Thoracic aorta (tissue), 2 donors: ENCODE measurements at regions not wholly inside any gene's neighbourhood (a gene's known extent, or its start where the extent isn't known, plus 50 kb on each side); places are given as distances from the start of the nearest gene placed in this dataset.

Source experiments
- ATAC-seq: fragments of 150-250 bp; one replicate; pipeline ENCODE4 v1.8.0; 2017; ENCODE audit warnings: low read depth; ENCODE audit not compliant: insufficient number of reproducible peaks, low FRiP score
- DNase-seq: peaks from one replicate; pipeline ENCODE4 v3.0.0-alpha.2; 2020; ENCODE audit warnings: low spot score
- H3K27ac ChIP-seq, 2 donors: fragments of 200-600 bp; sonication (generic); 1 replicate in 1 of 2; 2 replicates in 1 of 2; pipeline ENCODE4 v1.5.1; 2016; ENCODE audit warnings: mild to moderate bottlenecking in 2 of 2, moderate library complexity in 2 of 2
- H3K27me3 ChIP-seq: fragments of 200-600 bp; sonication (generic); replicated peaks from 2 replicates; pipeline ENCODE4 v1.6.0; 2016; ENCODE audit warnings: mild to moderate bottlenecking; ENCODE audit not compliant: insufficient read depth
- H3K36me3 ChIP-seq: fragments of 200-600 bp; sonication (generic); one replicate; pipeline ENCODE4 v1.5.1; 2016
- H3K4me1 ChIP-seq, 2 donors: fragments of 200-600 bp; sonication (generic); 1 replicate in 1 of 2; 2 replicates in 1 of 2; pipeline versions ENCODE4 v1.5.1 to v1.6.0; 2016; ENCODE audit warnings: low read depth in 2 of 2, mild to moderate bottlenecking in 1 of 2; ENCODE audit not compliant: control insufficient read depth in 1 of 2
- H3K4me3 ChIP-seq: fragments of 200-600 bp; sonication (generic); 2 replicates; pipeline ENCODE4 v1.5.1; 2016; ENCODE audit warnings: mild to moderate bottlenecking
- H3K9me3 ChIP-seq: fragments of 200-600 bp; sonication (generic); 2 replicates; pipeline ENCODE4 v1.5.1; 2016
- TF ChIP-seq, protein P1 (sequence below): fragments of 200-600 bp; sonication (generic); IDR thresholded peaks from one replicate; pipeline ENCODE4 v1.5.1; 2019; ENCODE audit warnings: antibody characterized with exemption

DNA sequence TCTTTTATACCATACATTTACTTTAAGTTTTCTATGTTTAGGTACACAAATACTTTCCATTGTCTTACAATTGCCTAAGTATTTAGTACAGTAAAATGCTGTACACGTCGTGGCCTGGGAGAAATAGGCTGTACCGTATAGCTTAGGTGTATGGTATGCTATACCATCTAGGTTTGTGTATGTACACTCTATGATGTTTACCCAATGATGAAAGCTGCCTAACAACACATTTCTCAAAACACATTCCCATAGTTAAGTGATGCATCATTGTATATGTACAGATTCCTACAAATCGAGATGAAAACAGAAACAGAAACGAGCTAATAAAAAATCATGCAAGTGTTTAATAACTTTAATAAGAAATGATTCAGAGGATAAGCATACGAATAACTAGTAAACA lies 51.6 kb downstream of the SPANXA2 start:
- H3K4me1 ChIP-seq = no peaks in the 10 kb centered on the region
- TF ChIP-seq, protein P1, sequence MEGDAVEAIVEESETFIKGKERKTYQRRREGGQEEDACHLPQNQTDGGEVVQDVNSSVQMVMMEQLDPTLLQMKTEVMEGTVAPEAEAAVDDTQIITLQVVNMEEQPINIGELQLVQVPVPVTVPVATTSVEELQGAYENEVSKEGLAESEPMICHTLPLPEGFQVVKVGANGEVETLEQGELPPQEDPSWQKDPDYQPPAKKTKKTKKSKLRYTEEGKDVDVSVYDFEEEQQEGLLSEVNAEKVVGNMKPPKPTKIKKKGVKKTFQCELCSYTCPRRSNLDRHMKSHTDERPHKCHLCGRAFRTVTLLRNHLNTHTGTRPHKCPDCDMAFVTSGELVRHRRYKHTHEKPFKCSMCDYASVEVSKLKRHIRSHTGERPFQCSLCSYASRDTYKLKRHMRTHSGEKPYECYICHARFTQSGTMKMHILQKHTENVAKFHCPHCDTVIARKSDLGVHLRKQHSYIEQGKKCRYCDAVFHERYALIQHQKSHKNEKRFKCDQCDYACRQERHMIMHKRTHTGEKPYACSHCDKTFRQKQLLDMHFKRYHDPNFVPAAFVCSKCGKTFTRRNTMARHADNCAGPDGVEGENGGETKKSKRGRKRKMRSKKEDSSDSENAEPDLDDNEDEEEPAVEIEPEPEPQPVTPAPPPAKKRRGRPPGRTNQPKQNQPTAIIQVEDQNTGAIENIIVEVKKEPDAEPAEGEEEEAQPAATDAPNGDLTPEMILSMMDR = no peak
- no peaks in the 10 kb centered on the region for H3K36me3 ChIP-seq
- no peaks in the 10 kb centered on the region for H3K27me3 ChIP-seq
- no peak overlapping the region for H3K27ac ChIP-seq
- no peaks in the 10 kb centered on the region for H3K9me3 ChIP-seq
- H3K4me3 ChIP-seq = no peak overlapping the region
- ATAC-seq (no peak), DNase-seq (no peak)

DNA sequence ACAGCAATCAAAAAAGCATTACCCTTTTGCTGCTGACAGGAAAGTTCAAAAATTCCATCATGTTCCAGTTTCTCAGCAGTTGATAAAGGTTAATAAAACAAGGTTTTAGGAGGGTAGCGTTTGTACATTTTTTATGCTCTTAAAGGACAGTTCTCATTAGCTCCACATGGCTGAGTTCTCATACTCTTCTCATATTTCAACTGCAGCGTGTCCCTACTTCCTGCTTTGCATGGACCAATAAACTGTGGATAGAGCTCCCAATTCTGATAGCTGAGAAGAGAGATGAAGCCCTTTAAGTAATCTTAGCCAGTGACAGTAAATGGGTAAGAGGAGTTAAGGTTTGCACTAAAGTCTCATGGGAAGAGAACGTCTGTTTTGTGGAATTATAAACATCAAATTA lies 53.5 kb downstream of the SPANXA2 start:
- no peak for DNase-seq
- H3K4me3 ChIP-seq = peak overlapping the region; percentile 15
- TF ChIP-seq, protein P1 = no peak
- ATAC-seq = no peak
- H3K36me3 ChIP-seq = no peaks in the 10 kb centered on the region
- no peaks in the 10 kb centered on the region for H3K9me3 ChIP-seq
- no peaks in the 10 kb centered on the region for H3K4me1 ChIP-seq
- no peaks in the 10 kb centered on the region for H3K27me3 ChIP-seq
- no peak overlapping the region for H3K27ac ChIP-seq
